OCI-LY7 (cell line): ENCODE measurements at regions not wholly inside any gene's neighbourhood (a gene's known extent, or its start where the extent isn't known, plus 50 kb on each side); places are given as distances from the start of the nearest gene placed in this dataset.

Experiments
- BruUV-seq: library from RNA; stranded (reverse); fragments of 400-500 nt; replicated peaks from 2 replicates; lab custom pipeline; 2021; lab: Mats Ljungman, UMichigan
- CTCF ChIA-PET: fragments of 300-600 bp; sonication (Branson Sonifier 250); formaldehyde crosslinking; loops from one replicate; lab custom pipeline; 2022; ENCODE audit warnings: antibody characterized with exemption; ENCODE audit not compliant: unreplicated experiment; lab: Charles Lee
- POLR2A ChIA-PET: fragments of 300-600 bp; sonication (Branson Sonifier 250); formaldehyde crosslinking; loops from one replicate; lab custom pipeline; 2022; ENCODE audit warnings: antibody characterized with exemption; lab: Charles Lee
- DNase-seq: peaks from one replicate; pipeline ENCODE4 v3.0.0-alpha.2; 2015; ENCODE audit warnings: low spot score
- H2AFZ ChIP-seq: fragments of 200-600 bp; sonication (generic), shearing (Covaris generic); 2 replicates; pipeline ENCODE4 v1.6.1; 2014; ENCODE audit warnings: mild to moderate bottlenecking, antibody characterized with exemption, low read length, moderate library complexity
- H3K27ac ChIP-seq: fragments of 200-600 bp; sonication (generic); 2 replicates; pipeline ENCODE4 v1.5.1; 2014; ENCODE audit warnings: mixed run types, low read depth, mild to moderate bottlenecking, moderate library complexity, low read length, inconsistent platforms; ENCODE audit not compliant: poor library complexity, severe bottlenecking
- H3K36me3 ChIP-seq: fragments of 200-600 bp; sonication (generic); 2 replicates; pipeline ENCODE4 v1.6.1; 2014; ENCODE audit warnings: mild to moderate bottlenecking, antibody characterized with exemption, low read length, moderate library complexity, mixed read lengths; ENCODE audit not compliant: insufficient read depth
- H3K4me1 ChIP-seq: fragments of 200-600 bp; sonication (generic); 2 replicates; pipeline ENCODE4 v1.5.1; 2014; ENCODE audit warnings: mild to moderate bottlenecking, low read length; ENCODE audit not compliant: insufficient read depth, poor library complexity, severe bottlenecking
- H3K4me2 ChIP-seq: fragments of 200-600 bp; sonication (generic); 2 replicates; pipeline ENCODE4 v1.6.1; 2014; ENCODE audit warnings: mild to moderate bottlenecking, low read length
- H3K4me3 ChIP-seq: fragments of 200-600 bp; sonication (generic); 2 replicates; pipeline ENCODE4 v1.5.1; 2014; ENCODE audit warnings: mild to moderate bottlenecking, low read depth, low read length; ENCODE audit not compliant: poor library complexity, severe bottlenecking
- H3K79me2 ChIP-seq: fragments of 200-600 bp; sonication (generic); 2 replicates; pipeline ENCODE4 v1.6.1; 2016; ENCODE audit warnings: low read depth, mild to moderate bottlenecking, low read length, moderate library complexity, mixed read lengths; ENCODE audit not compliant: insufficient read depth
- H3K9me2 ChIP-seq: fragments of 200-600 bp; sonication (generic); 2 replicates; pipeline ENCODE4 v1.6.1; 2016; ENCODE audit warnings: mild to moderate bottlenecking, low read length, mixed read lengths; ENCODE audit not compliant: insufficient read depth
- H3K9me3 ChIP-seq: fragments of 200-600 bp; sonication (generic); 2 replicates; pipeline ENCODE4 v1.6.1; 2014; ENCODE audit warnings: mild to moderate bottlenecking, mixed run types, low read length, mixed read lengths
- H4K20me1 ChIP-seq: fragments of 200-600 bp; sonication (generic); 2 replicates; pipeline ENCODE4 v1.6.1; 2014; ENCODE audit warnings: mild to moderate bottlenecking, antibody characterized with exemption, low read length, moderate library complexity, mixed read lengths; ENCODE audit not compliant: insufficient read depth
- CTCF ChIP-seq: fragments of 200-600 bp; sonication (generic); conservative IDR thresholded peaks from 2 replicates; pipeline ENCODE4 v1.5.1; 2014; ENCODE audit warnings: mild to moderate bottlenecking, antibody characterized with exemption, low read length, moderate library complexity, mixed read lengths
- EZH2phosphoT487 ChIP-seq: fragments of 200-600 bp; sonication (generic); IDR thresholded peaks from 2 replicates; pipeline ENCODE4 v1.6.1; 2018; ENCODE audit warnings: low read depth, borderline replicate concordance, mild to moderate bottlenecking, mixed run types, antibody characterized with exemption, low read length, moderate library complexity, mixed read lengths
- intact Hi-C: fragments of 100-400 bp; cut with micrococcal nuclease; formaldehyde crosslinking; loops from one replicate; pipeline ENCODE4 v1.10.0; 2022; ENCODE audit not compliant: unreplicated experiment

GRCh38 chr2:120539424-120539936 lies 193.5 kb downstream of the INHBB start:
- no peak overlapping the region for H3K4me3 ChIP-seq
- no peak overlapping the region for H2AFZ ChIP-seq
- CTCF ChIA-PET = no interaction called here
- no peaks in the 10 kb centered on the region for H3K9me3 ChIP-seq
- no peak for TF ChIP-seq CTCF
- TF ChIP-seq EZH2phosphoT487 = no peak
- DNase-seq = no peak
- H3K79me2 ChIP-seq = no peaks in the 10 kb centered on the region
- H3K4me1 ChIP-seq = no peaks in the 10 kb centered on the region
- H4K20me1 ChIP-seq = no peaks in the 10 kb centered on the region
- intact Hi-C loops = no loop called here
- BruUV-seq = no TSS peak
- POLR2A ChIA-PET = no interaction called here
- H3K36me3 ChIP-seq = no peaks in the 10 kb centered on the region
- H3K27ac ChIP-seq = no peak overlapping the region
- H3K9me2 ChIP-seq = no peaks in the 10 kb centered on the region
- H3K4me2 ChIP-seq = no peak overlapping the region

GRCh38 chr2:120539937-120540718 lies 194.2 kb downstream of the INHBB start:
- H2AFZ ChIP-seq = no peak overlapping the region

More at GRCh38 chr2:120539937-120540718, 194.2 kb downstream of the INHBB start:
- BruUV-seq = no TSS peak
- Histone ChIP-seq H3K4me1 (no peaks in the 10 kb centered on the region), H3K27ac (no peak overlapping the region), H3K4me3 (no peak overlapping the region), H3K9me2 (no peaks in the 10 kb centered on the region), H3K36me3 (no peaks in the 10 kb centered on the region), H4K20me1 (no peaks in the 10 kb centered on the region), H3K4me2 (no peak overlapping the region), H3K79me2 (no peaks in the 10 kb centered on the region), H3K9me3 (no peaks in the 10 kb centered on the region)
- TF ChIP-seq EZH2phosphoT487 (no peak), CTCF (no peak)
- ChIA-PET POLR2A (no interaction called here), CTCF (no interaction called here)
- DNase-seq = no peak
- intact Hi-C loops = no loop called here
